Suprapubic skin (tissue), 4 donors: ENCODE measurements at regions not wholly inside any gene's neighbourhood (a gene's known extent, or its start where the extent isn't known, plus 50 kb on each side); places are given as distances from the start of the nearest gene placed in this dataset.

Experiments used
- POLR2A ChIP-seq, 2 donors: fragments of 450-650 bp; IDR thresholded peaks; one replicate each; pipeline ENCODE4 v1.6.1; 2017; ENCODE audit warnings: antibody characterized with exemption in 2 of 2, mild to moderate bottlenecking in 2 of 2, moderate library complexity in 2 of 2
- POLR2AphosphoS5 ChIP-seq, 3 donors: sonication (generic); formaldehyde crosslinking; IDR thresholded peaks; one replicate each; pipeline ENCODE4 v1.6.1; 2017; ENCODE audit warnings: antibody characterized with exemption in 3 of 3
- TF ChIP-seq, protein P1 (sequence below), 2 donors: fragments of 200-600 bp in 1 of 2; fragments of 450-650 bp in 1 of 2; sonication (generic) in 1 of 2; IDR thresholded peaks; one replicate each; pipeline ENCODE4 v1.5.1; 2016 to 2019; ENCODE audit warnings: antibody characterized with exemption in 2 of 2, mild to moderate bottlenecking in 1 of 2, moderate library complexity in 1 of 2

DNA sequence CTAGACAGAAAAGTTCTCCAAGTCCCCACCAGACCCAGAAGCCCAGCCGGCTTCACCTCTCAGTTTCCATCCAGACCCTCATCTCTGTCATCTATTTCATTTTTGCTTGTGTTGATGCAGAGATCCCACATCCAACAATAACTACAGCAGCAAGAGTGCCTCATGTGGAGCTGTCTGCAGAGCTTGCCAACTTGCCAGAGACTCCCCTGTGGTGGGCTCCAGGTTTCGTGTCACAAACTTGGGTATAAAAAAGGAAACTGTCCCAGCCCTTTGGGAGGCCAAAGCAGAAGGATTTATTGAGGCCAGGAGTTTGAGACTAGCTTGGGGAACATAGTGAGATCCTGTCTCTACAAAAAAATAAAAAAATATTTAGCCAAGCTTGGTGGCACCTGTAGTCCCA lies 182.4 kb upstream of the ATP10A start:
- no peak for TF ChIP-seq POLR2A (IDR thresholded peaks at IDR 0.05)
- TF ChIP-seq, protein P1, sequence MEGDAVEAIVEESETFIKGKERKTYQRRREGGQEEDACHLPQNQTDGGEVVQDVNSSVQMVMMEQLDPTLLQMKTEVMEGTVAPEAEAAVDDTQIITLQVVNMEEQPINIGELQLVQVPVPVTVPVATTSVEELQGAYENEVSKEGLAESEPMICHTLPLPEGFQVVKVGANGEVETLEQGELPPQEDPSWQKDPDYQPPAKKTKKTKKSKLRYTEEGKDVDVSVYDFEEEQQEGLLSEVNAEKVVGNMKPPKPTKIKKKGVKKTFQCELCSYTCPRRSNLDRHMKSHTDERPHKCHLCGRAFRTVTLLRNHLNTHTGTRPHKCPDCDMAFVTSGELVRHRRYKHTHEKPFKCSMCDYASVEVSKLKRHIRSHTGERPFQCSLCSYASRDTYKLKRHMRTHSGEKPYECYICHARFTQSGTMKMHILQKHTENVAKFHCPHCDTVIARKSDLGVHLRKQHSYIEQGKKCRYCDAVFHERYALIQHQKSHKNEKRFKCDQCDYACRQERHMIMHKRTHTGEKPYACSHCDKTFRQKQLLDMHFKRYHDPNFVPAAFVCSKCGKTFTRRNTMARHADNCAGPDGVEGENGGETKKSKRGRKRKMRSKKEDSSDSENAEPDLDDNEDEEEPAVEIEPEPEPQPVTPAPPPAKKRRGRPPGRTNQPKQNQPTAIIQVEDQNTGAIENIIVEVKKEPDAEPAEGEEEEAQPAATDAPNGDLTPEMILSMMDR (IDR thresholded peaks at IDR 0.05) = no peak
- no peak for TF ChIP-seq POLR2AphosphoS5 (IDR thresholded peaks at IDR 0.05)
